GM03348 (cell line): ENCODE measurements at regions not wholly inside any gene's neighbourhood (a gene's known extent, or its start where the extent isn't known, plus 50 kb on each side); places are given as distances from the start of the nearest gene placed in this dataset.
"Not testable (repeated sequence)": the region's sequence is repeated elsewhere in the genome, so short reads cannot be mapped to it uniquely, and the experiment has no call there.

Source experiments
- DNase-seq: peaks from one replicate; pipeline ENCODE4 v3.0.0; 2012; ENCODE audit warnings: low spot score

DNA sequence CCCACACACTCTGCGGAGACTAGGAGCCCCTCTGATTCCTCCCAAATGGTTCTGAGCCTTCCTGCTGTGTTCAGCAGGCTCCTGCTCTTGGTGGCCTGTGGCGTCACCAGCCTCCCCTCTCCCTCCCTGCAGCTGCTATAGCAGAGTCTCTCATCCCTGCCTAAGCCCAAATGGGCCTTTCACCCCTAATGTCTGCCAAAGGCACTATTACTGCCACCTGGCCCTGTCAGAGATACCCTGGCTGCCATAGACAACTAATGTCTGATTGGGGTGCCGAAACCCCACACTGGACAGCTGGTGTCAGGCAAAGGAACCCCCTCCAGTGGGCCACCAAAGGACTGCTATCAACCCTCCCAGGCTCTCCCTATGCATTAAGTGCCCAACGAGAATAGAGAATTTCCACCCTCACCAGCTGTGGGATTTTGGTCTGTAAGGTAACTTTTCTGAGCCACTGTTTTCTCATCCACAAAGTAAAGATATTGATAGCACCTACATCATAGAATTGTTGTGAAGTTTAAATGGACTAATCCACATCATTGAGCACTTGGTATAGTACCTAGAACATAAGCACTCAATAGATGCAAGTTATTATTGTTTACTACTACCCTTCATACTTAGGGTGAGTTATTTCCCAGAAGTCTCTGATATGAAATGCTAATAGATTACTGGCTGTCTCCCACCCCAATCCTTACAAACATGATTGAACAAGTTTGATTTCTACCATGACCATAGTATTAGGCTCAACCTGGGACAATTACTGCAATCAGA lies 421.3 kb downstream of the MID1IP1 start:
- DNase-seq = no peak

DNA sequence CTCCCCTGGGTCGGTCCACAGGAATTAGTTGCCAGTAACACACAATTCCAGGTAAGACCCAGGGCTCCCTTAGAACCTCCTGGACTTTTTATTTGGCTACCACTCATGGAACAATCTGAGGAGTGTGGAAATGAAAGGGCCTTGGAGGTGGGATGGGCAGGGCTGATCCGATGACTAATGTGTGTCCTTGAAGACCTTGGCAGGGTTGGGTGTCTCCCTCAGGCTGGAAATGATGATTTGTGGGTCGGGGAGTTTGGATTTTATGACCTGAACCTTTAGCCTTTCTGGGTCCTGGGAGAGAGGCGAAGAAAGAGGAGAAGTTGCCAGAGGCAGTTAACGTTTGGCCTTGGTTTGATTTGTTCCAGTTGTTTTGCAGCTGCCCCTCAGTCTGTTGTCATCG lies 425.0 kb downstream of the MID1IP1 start:
- DNase-seq = no peak

DNA sequence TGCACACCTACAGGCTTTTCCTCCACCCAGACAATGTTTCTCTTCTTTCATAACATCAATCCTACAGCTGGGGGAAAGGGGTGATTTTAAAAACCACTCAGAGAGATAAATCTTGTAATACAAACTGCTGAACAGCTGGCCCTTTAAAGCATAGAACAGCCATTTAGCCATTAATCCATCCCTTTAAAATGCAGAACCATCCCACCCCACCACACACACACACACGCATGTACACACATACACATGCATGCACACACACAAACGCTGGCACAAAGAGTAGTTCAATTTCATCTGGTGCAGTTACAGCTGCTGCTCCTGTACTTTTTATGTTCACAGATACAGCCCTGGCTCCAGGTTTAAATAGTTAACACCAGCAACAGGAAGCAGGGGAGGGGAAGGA lies 426.1 kb downstream of the MID1IP1 start:
- DNase-seq = no peak

DNA sequence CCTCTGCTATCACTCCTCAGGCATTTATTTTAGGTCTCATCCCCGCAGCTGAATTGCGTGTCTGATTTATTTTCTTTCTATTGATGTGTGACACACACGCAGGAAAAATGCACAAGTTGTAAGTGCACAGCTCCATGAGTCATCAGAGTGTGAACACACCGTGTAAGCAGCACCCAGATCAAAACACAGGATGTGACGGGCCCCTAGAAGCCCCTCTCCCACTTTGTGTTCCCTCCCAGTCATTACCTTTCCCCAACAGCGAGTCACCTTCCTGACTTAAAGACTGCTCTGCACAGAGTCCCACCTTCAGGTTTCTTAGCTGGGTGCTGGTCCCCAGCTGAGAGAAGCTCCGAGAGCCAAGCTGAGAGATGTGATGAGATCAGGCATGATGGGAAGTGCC lies 436.7 kb downstream of the MID1IP1 start:
- no peak for DNase-seq

DNA sequence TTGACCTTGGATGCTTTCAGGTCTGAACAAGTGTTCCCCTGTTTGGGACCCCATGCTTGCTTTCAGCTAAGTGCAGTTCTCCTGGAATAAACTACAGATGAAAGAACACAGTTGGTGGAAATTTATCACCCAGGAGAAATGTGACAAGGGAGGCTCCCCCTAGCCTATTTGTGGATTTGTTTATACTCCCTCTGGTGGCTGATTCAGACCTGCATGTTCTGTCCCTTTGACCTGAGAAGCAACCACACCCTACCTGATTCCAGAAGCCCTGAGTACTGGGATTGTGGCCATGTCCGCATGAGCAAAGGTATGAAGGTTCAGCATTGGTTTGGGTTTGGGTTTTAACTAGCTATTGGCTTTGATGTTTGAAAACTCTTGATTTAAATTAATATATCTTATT lies 440.9 kb downstream of the MID1IP1 start:
- DNase-seq = peak; percentile 2

DNA sequence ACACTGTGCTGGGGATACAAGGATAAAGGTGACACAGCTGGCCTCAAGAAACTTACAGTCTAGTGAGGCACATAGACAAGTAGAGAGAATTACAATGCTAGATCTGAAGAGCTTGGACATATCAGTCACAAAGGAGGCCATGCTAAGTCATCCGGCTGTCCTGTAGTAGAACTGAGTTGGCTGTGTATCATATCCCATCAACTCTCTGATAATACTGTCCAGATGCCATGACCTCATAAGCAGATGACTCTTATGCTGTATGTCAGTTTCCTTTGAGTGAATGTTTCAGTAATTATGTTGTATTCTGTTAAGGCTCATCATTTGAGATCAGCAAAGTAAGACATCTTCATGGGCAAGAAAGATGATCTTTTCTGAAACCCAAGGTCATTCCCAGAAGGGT lies 442.9 kb downstream of the MID1IP1 start:
- no peak for DNase-seq

DNA sequence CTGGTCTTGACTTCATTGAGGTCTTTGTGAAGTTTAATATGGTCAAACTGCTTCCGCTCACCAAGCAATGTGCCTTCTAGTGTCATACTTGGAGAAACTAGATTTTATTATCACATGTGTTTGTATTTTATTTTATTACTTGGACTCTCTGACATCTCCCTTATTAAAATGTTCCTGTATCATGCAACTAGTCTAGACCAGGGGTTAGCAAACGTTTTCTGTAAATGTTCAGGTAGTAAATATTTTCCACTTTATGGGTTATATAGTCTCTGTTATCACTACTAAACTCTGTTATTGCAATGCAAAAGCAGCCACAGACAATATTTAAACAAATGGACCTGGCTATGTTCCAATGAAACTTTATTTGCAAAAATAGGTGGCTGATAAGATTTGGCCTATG lies 443.8 kb downstream of the MID1IP1 start:
- no peak for DNase-seq

DNA sequence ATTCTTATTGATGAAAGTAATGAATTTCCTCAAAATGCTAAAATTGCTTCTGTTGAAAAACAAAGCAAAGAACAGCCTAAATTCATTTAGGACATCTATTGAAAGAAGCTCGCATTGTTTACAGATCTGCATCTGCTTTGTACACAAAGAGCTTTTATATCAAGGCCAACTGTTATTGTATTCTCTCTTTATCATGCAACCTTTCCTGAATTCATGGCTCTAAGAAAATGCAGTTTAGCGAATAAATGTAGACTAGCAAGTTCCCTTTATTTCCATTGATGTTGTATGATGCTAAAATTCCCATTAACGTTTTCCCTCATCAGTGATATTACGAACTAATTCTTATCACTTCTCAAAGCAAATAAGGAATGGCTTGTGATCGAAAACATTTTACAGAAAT lies 446.3 kb downstream of the MID1IP1 start:
- DNase-seq = no peak

DNA sequence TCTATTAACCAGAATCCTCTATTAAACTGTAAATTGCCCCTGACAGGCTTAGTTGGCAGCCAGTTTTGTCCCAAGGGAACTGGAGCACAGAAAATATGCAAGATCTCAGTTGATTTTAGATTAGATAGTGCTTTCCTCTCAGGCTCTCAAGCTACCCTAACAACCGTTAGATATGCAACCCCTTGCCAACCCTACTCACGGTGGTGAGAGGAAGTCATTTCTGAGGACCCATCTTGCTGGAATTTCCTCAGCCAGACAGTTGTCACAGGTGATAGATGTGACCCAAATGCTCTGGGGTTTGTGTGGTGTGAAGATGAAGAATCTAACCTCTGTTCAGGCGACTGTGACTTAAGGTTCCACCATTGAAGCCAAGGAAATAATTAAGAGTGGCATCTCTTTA lies 447.1 kb downstream of the MID1IP1 start:
- no peak for DNase-seq

DNA sequence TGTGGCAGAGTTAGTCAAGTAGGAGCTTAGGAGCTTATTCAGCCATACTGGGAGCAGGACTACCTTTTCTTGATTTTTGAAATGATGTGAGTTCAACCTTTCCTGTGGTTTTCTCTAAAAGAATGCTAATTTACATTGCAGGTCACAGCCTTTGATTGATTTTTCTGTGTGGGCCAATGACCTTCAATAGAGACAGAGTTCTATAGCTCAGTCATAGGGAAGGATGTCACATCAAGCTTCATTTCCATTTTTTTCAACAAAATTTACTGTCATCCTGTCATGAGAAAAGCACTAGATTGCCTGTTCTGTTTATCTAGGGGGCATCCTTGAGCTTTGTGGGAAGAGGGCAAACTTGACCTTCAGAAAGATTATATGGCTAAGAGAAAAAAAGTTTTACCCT lies 448.7 kb downstream of the MID1IP1 start:
- no peak for DNase-seq

DNA sequence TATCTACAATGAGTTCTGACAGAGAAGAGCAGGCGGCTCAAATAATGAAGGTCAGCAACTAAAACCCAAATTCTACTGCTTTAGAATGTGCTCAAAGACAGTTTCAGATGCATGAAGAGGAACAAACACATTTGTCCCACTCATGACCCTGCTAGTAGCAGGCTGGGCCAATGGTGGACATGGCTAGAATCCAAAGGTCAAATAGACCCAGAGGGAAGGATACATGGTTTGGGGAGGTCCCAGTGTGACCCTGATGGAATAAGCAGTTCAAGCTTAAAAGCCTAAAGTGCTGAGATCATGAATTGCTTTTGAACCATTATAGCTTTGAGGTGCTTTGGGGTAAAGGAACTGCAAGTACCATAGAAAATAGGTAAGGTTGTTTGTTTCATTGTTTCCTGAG lies 450.7 kb downstream of the MID1IP1 start:
- DNase-seq = no peak

DNA sequence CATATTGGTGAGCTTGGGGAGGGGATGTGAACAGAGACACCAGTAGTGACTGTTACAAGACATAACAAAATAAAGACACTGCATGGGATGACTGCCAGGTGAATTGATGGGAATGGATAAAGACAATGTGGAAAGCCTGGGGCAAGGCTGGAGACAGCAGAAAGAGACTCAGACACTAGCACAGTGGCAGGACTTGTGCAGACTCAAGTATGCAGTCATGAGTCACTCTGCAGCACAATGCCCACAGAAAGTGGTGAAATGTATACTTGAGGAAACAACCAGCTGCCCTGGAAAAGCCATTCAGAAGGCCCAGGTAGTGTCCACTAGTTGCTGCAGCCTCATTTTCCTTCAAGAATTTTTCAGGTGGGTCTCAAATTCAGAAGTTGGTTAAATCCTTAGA lies 452.3 kb downstream of the MID1IP1 start:
- DNase-seq = no peak

DNA sequence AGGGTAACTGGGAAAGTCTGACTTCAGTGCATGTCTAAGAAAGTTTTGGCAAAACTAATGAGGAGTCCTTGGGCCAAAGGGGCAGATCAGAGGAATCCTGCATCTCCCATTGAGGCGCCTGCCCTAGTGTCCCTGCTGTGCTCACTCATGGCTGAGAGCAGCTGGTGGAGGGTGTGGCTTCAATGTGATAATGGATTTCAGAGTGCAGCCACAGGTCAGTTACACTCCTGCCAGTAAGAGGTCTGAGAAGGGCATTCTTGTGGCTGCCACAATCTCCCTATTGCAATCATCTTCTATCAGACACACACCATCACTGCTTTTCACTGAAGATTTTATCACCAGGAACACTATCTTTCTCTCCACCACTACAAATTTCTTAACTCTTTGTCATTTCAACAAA lies 457.1 kb downstream of the MID1IP1 start:
- no peak for DNase-seq

DNA sequence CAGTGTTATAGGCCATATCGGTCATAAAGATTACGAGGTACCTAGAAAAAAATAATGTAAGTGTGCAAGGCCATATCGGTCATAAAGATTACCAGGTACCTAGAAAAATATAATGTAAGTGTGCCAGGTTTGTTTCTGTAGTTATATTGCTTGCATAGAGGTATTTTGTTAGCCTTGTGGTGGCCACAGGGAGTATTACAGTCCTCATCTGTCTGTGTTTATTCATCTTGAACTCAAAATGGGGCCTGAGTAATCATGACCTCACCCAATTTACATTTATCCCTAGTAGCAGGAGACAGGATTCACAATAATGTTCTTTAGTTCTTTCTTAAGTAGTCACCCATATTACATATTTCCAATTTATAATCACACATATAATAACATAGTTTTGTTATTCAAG lies 459.7 kb downstream of the MID1IP1 start:
- DNase-seq = no peak

DNA sequence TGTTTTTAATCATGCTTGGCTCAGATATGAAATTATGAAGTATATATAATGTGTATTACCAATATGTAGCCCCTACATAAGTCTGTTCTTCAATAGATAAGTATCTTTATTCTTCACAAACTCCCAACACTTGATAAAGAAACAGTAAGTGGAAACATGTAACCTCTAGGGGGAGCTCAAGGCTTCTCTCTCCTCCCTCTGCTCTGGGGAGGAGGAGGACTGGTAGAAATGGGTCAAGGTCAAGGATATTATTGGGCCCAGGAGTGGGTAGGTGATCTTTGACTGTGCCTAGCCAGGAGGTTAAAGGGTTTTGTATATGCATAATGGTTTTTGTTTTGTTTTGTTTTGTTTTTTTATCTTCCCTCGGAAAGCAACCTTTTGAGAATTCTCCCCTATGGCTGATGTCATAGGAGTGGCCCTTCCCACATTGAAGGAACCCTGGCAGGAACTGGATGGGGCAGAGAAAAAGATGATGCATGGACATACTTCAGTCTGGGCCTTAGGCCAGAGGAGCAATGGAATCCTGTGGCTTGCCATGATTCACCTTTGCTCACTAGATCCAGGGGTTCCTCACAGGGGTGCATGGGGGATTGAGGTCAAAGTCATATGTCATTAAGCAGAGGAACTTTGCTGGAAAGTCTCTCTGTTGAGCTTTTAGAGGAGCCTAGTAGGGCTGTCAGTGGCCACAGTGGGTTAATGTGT lies 460.3 kb downstream of the MID1IP1 start:
- peak; percentile 15 for DNase-seq

DNA sequence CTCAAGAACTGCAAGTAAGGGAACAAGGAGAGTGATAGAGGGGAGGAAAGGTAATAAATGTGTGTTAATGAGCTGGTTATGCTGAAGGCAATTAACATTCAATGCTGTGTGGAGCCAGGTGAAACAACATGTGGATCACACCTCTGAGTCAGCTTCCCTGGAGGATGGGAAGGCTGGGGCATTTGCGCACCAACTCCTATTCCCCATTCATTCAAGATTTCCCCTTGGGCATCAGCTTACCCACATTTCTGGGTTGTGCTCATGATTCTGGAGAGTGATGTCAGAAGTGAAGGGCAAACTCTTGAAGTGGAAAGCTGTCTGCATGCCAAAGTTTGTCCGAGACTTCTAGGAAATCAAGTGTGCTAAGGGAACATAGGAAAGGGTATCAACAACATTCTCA lies 461.4 kb downstream of the MID1IP1 start:
- DNase-seq = no peak

DNA sequence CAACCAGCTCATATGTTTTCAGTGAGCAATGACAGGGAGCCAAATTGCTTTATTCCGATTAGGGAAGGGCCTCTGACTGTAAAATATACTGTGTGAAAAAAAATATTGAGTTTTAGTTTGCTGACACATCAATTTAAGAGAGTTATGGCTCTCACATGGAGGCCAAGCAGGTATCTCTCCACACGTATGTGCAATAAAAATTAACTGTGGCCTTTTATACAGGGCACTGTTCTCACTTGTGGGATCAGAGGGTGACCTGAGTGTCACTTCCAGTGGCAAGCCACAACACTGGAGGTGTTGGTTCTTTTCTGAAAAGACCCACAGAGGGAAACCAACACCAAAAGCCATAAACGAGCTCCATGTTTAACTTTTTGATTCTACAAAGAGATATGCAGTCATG lies 462.8 kb downstream of the MID1IP1 start:
- no peak for DNase-seq

DNA sequence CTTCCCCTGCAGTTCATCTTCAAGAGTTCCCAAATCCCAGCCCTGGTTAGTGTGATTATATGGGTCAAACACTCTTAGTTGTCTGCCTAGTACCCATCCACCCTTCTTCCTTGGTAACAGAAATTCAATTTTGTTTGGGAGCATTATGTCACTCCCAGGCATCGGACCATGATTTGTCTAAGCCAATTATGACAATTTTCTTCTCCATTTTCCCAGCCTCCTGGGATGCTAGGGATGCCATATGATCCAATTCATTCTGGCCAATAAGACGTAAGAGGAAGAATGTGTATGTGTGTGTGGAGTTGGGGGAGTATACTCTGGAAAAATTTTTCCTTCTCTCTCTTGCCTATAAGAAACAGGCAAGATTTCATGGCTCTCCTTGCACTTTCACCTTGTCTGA lies 465.9 kb downstream of the MID1IP1 start:
- no peak for DNase-seq

DNA sequence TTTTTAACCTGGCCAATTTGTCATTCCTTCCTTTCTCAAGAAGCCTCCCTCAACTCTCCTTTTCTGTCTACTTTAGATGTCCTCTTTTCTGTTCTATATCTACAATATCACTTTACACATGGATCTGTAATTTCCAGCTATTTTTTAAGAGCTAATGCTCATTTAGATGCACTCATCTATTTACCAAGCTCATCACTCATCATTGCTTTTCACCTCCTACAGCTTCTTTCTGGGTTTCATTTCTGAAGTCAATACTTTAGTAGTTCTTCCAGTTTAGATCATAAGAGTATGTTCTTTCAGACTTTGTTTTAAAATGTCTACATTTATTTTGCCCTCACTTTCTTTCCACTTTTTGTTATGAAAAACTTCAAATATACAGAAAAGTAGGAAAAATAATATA lies 466.9 kb downstream of the MID1IP1 start:
- no peak for DNase-seq

DNA sequence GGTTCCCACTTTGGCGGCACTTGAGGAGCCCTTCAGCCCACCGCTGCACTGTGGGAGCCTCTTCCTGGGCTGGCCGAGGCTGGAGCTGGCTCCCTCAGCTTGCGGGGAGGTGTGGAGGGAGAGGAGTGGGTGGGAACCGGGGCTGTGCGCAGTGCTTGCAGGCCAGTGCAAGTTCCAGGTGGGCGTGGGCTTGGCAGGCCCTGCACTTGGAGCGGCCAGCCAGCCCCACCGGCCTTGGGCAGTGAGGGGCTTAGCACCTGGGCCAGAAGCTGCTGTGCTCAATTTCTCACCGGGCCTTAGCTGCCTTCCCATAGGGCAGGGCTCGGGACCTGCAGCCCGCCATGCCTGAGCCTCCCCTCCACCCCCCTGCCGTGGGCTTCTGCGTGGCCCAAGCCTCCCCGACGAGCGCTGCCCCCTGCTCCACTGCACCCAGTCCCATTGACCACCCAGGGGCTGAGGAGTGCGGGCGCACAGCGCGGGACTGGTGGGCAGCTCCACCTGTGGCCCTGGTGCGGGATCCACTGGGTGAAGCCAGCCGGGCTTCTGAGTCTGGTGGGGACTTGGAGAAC lies 474.3 kb downstream of the MID1IP1 start:
- DNase-seq = no peak

DNA sequence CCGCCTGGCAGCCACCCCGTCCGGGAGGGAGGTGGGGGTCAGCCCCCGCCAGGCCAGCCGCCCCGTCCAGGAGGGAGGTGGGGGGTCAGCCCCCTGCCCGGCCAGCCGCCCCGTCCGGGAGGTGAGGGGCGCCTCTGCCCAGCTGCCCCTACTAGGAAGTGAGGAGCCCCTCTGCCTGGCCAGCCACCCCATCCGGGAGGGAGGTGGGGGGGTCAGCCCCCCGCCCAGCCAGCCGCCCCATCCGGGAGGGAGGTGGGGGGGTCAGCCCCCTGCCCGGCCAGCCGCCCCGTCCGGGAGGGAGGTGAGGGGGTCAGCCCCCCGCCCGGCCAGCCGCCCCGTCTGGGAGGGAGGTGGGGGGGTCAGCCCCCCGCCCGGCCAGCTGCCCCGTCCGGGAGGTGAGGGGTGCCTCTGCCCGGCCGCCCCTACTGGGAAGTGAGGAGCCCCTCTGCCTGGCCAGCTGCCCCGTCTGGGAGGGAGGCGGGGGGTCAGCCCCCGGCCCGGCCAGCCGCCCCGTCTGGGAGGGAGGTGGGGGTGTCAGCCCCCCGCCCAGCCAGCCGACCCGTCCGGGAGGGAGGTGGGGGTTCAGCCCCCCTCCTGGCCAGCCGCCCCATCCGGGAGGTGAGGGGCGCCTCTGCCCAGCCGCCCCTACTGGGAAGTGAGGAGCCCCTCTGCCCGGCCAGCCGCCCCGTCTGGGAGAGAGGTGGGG lies 476.6 kb downstream of the MID1IP1 start:
- not testable (repeated sequence) for DNase-seq

DNA sequence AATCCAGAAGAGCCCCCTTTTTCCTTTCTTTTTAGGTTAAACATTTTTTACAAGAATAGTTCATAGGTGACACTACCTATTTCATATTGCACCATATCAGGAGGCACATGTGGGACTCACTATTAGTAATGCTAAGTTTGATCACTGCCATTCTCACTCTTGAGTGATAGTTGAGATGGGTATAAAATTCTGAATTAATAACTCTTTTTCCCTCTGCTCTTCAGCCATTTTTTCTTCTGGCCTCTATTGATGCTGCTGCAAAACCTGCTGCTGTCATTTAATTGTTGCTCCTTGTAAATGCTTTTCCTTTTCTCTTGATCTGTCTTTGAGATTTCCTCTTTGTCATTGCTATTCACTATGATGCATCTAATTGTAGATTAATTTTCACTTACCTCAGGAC lies 482.0 kb downstream of the MID1IP1 start:
- DNase-seq = no peak

DNA sequence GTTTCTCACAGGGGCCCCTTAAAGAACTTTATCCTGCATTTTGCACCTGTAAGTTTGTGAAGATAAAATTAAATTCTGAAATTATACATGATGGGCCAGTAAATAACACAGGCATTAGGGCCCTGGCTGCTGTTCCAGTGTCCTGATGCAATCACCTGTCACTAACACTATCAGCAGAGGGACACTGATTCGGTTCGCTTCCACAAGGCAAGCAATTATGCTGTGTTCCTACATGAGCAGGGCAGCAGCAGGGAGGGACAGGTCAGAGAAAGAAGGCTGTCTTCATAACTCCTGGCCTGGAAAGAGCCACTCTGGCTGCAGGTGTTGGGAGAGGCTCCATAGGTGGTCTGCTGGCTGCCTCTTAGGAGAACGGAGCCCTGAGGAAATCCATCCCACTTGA lies 487.3 kb downstream of the MID1IP1 start:
- no peak for DNase-seq
